ENCODE measurements at regions not wholly inside any gene's neighbourhood (a gene's known extent, or its start where the extent isn't known, plus 50 kb on each side); places are given as distances from the start of the nearest gene placed in this dataset.

DNA sequence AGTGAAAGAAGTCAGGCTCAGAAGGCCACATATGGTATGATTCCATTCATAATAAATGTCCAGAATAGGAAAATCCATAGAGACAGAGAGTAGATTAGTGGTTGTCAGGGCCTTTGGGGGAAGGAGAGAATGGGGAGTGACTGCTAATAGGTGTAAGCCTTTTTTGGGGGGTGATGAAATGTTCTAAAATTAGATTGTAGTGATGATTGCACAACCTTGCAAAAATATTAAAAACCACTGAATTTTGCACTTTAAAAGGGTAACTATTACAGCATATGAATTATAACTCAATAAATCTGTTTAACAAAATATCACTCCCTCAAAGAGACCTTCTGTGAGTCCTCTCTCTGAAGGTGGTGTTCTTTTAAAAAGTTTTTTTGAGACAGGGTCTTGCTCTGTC, 72.3 kb upstream of the GRK3 start:
- ChIA-PET POLR2A (no interaction called here), CTCF (no interaction called here)
- H3K4me3 ChIP-seq (ENCODE audit: low read depth, low read length), result no peak overlapping the region
- no peaks in the 10 kb centered on the region for H3K36me3 ChIP-seq (ENCODE audit: control insufficient read depth, insufficient read depth, low read length)
- no peak for DNase-seq (ENCODE audit: low read depth)
- no peaks in the 10 kb centered on the region for H3K27me3 ChIP-seq (ENCODE audit: control insufficient read depth, insufficient read depth, low read length)
- TF ChIP-seq, protein P1, sequence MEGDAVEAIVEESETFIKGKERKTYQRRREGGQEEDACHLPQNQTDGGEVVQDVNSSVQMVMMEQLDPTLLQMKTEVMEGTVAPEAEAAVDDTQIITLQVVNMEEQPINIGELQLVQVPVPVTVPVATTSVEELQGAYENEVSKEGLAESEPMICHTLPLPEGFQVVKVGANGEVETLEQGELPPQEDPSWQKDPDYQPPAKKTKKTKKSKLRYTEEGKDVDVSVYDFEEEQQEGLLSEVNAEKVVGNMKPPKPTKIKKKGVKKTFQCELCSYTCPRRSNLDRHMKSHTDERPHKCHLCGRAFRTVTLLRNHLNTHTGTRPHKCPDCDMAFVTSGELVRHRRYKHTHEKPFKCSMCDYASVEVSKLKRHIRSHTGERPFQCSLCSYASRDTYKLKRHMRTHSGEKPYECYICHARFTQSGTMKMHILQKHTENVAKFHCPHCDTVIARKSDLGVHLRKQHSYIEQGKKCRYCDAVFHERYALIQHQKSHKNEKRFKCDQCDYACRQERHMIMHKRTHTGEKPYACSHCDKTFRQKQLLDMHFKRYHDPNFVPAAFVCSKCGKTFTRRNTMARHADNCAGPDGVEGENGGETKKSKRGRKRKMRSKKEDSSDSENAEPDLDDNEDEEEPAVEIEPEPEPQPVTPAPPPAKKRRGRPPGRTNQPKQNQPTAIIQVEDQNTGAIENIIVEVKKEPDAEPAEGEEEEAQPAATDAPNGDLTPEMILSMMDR (IDR thresholded peaks at IDR 0.05; ENCODE audit: insufficient read depth, low read depth, low read length), result no peak

DNA sequence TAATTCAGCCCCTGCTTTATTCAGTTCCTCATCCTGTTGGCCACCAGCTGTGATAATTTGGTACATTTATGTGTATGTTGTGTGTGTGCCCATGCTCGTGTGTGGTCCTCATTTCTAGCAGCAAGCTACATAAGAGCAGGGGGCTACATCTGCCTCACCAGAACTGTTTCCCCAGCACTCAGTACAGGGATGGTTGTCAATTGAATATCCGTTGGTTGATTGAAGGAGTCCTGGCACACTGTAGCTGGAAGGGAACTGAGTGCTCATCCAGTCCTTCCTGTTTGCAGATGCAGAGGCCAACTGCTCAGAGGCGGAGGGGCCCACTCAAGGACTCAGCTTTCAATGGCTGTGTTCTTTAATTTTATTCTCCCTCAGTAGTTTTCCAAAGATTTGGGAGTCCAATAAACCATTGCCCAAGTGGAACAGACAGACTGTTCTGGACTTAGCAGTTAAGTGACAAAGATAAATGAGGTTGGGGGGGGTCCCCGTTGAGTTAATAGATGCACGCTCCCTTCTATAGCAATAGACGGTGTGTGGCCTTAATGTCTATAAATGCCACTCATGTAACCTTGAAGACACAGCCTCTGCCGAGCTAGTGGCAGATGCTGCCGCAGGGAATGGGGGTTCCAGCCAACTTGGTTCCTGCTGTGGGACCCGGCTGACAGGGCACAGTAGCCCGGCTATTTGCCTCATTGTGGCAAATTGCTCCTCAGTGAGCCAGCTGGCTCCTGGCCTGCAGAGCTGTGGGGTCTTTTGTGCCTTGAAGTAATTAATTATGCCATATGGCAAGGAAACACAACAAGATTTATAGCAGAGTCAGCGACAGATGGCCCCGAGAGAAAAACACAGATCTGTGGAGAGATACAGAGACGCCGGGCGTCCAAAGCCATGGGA, 71.4 kb upstream of the GRK3 start:
- H3K36me3 ChIP-seq (ENCODE audit: control insufficient read depth, insufficient read depth, low read length), result no peaks in the 10 kb centered on the region
- ChIA-PET CTCF (no interaction called here), POLR2A (no interaction called here)
- H3K27me3 ChIP-seq (ENCODE audit: control insufficient read depth, insufficient read depth, low read length), result no peaks in the 10 kb centered on the region
- no peak for DNase-seq (ENCODE audit: low read depth)
- TF ChIP-seq, protein P1 (IDR thresholded peaks at IDR 0.05; ENCODE audit: insufficient read depth, low read depth, low read length), result no peak
- H3K4me3 ChIP-seq (ENCODE audit: low read depth, low read length), result no peak overlapping the region

DNA sequence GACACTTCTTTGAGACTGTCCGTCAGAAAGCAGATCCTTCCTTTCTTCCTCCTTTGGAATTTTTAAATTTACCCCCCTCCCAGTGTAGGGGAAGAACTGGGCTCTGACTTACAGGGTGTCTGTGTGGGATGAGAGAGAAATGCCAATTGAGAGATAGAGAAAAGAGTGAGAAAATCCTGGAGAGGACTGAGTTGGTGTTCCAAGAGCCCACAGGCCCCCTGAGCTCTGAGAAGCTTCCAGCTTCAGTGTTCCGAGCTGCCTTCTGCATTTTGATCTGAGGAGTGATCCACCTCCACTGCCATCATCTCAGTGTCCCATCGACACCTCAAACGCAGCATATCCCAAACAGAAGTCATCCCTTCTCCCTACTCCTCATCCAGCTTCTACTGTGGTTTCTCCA, 70.7 kb upstream of the GRK3 start:
- no peak for DNase-seq (ENCODE audit: low read depth)
- no peaks in the 10 kb centered on the region for H3K27me3 ChIP-seq (ENCODE audit: control insufficient read depth, insufficient read depth, low read length)
- CTCF ChIA-PET, result no interaction called here
- H3K36me3 ChIP-seq (ENCODE audit: control insufficient read depth, insufficient read depth, low read length), result no peaks in the 10 kb centered on the region
- TF ChIP-seq, protein P1 (IDR thresholded peaks at IDR 0.05; ENCODE audit: insufficient read depth, low read depth, low read length), result no peak
- no peak overlapping the region for H3K4me3 ChIP-seq (ENCODE audit: low read depth, low read length)
- POLR2A ChIA-PET, result no interaction called here

DNA sequence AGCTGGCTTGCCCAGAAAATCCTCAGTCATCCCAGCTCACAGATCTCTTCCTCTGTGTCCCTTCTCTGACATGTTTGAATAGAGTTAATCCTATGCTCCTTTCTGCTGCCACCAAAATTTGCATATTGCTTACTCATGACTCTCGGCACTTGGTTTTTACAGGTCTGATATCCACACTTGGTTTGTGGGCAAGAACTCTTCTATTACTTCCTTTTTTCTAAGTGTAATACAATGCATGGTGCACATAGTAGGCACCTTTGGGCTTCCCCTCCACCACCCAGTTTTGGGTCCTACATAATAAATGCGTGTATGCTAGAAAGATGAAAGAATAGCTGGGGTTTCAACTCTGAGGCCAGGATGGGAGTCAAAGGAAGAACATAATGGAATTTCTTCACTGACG, 69.7 kb upstream of the GRK3 start:
- CTCF ChIA-PET, result no interaction called here
- Histone ChIP-seq H3K27me3 (ENCODE audit: control insufficient read depth, insufficient read depth, low read length) (no peaks in the 10 kb centered on the region), H3K4me3 (ENCODE audit: low read depth, low read length) (no peak overlapping the region), H3K36me3 (ENCODE audit: control insufficient read depth, insufficient read depth, low read length) (no peaks in the 10 kb centered on the region)
- TF ChIP-seq, protein P1 (IDR thresholded peaks at IDR 0.05; ENCODE audit: insufficient read depth, low read depth, low read length), result no peak
- POLR2A ChIA-PET, result no interaction called here
- DNase-seq (ENCODE audit: low read depth), result no peak

DNA sequence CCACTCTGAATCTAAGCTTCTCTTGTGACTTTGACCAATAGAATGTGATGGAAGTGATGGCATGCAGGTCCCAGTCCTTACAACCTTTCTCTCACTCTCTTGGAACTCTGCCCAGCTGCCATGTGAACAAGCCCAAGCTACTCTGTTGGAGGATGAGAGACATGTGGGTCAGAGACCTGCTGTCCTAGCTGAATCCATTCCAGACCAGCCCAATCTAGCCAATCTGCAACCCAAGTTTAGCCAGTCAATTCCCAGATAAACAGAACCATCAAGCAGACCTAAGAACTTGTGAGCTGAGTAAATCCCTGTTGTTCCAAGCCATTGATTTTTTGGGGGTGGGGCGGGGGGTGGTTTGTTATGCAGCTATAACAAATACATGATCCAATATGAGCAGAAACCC, 69.2 kb upstream of the GRK3 start:
- H3K27me3 ChIP-seq (ENCODE audit: control insufficient read depth, insufficient read depth, low read length), result no peaks in the 10 kb centered on the region
- H3K36me3 ChIP-seq (ENCODE audit: control insufficient read depth, insufficient read depth, low read length), result no peaks in the 10 kb centered on the region
- ChIA-PET POLR2A (no interaction called here), CTCF (no interaction called here)
- no peak for DNase-seq (ENCODE audit: low read depth)
- TF ChIP-seq, protein P1 (IDR thresholded peaks at IDR 0.05; ENCODE audit: insufficient read depth, low read depth, low read length), result no peak
- no peak overlapping the region for H3K4me3 ChIP-seq (ENCODE audit: low read depth, low read length)

All from BJ (cell line).